GM10266 (cell line): ENCODE measurements at regions not wholly inside any gene's neighbourhood (a gene's known extent, or its start where the extent isn't known, plus 50 kb on each side); places are given as distances from the start of the nearest gene placed in this dataset.
"Not testable (repeated sequence)": the region's sequence is repeated elsewhere in the genome, so short reads cannot be mapped to it uniquely, and the experiment has no call there.

Experiments used
- DNase-seq: peaks from one replicate; pipeline ENCODE4 v3.0.0; 2012; ENCODE audit errors: extremely low spot score
- CTCF ChIP-seq: IDR thresholded peaks from 2 replicates; pipeline ENCODE4 v1.5.1; 2012; ENCODE audit warnings: mild to moderate bottlenecking, low read depth; ENCODE audit not compliant: control insufficient read depth, insufficient read depth; ENCODE audit errors: missing control alignments

GRCh38 chr2:238523158-238524110 is 96.7 kb downstream of the ASB1 start:
- peak; percentile 4 for DNase-seq
- no peak for TF ChIP-seq CTCF

GRCh38 chr2:238524426-238524983 is 97.8 kb downstream of the ASB1 start:
- no peak for TF ChIP-seq CTCF
- DNase-seq, result peak; percentile 5

DNA sequence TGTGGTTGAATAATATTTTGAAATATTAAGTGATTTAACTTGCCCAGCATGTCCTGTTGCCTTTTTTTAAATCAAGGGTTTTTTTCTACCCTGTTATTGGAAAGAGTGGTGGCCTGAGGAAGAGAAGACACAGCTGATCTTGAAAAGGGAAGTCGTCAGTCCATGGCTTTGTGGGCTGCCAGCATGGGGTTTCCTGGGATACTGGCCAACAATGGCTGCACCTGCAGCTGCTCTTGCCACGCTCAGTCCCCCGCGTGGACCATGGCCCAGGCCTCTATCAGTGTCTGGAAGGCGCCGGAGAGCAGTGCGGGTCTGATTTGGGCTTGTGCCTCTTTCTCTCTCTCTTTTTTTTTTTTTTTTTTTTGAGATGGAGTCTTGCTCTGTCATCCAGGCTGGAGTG is 99.3 kb downstream of the ASB1 start:
- DNase-seq, result no peak
- TF ChIP-seq CTCF, result no peak

DNA sequence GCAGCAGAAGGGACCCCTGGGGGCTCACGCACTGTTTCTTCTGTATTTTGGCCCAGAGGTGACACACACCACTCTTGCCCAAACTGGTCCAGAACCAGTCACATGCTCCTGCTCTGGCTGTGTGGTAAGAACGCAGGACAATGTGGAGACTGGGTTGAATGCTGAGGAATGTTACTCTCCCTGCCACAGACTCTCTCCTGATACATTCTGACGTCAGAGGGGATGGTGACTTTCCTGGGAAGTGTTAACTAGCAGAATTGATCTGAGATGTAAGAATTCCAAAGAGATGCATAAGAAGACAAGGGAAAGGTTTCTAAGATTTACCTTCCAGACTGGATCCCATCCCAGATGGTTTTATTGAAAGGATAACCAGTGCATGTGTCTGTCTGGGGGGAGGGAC is 100.8 kb downstream of the ASB1 start:
- no peak for DNase-seq
- TF ChIP-seq CTCF, result no peak

- DNase-seq, result no peak
- TF ChIP-seq CTCF, result no peak
Observed at GRCh38 chr2:238528953-238529781, 102.4 kb downstream of the ASB1 start.

- DNase-seq, result not testable (repeated sequence)
Observed at GRCh38 chr2:238531017-238531645, 104.4 kb downstream of the ASB1 start.

DNA sequence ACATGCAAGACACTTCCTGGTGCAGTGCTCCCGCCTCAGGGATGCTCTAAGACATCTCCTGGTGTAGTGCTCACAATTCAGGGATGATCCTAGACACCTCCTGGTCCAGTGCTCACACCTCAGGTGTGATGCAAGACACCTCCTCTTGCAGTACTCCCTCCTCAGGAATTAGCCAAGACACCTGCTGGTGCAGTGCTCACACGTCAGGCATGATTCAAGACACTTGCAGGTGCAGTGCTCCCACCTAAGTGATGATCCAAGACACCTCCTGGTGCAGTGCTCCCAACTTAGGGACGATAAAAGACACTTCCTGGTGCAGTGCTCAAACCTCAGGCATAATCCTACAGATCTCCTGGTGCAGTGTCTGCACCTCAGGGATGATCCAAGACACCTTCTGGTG is 117.0 kb downstream of the ASB1 start:
- DNase-seq, result not testable (repeated sequence)
